ENCODE measurements at regions not wholly inside any gene's neighbourhood (a gene's known extent, or its start where the extent isn't known, plus 50 kb on each side); places are given as distances from the start of the nearest gene placed in this dataset.

GRCh38 chr3:181880331-181880730 is 168.6 kb downstream of the SOX2 start:
- Histone ChIP-seq H3K27ac (replicated peaks) (no peak overlapping the region), H3K4me3 (replicated peaks; ENCODE audit: insufficient read depth, low read length) (no peak overlapping the region), H3K27me3 (ENCODE audit: insufficient read depth, poor library complexity, severe bottlenecking) (no peaks in the 10 kb centered on the region)
- TF ChIP-seq GABPA (IDR thresholded peaks at IDR 0.05; ENCODE audit: low read depth) (no peak), SPI1 (IDR thresholded peaks at IDR 0.05; ENCODE audit: borderline replicate concordance, low read depth) (no peak), REST (IDR thresholded peaks at IDR 0.05; ENCODE audit: insufficient replicate concordance, low read depth) (no peak), POLR2AphosphoS5 (IDR thresholded peaks at IDR 0.05; ENCODE audit: low read depth) (no peak), CTCF (IDR thresholded peaks at IDR 0.05; ENCODE audit: insufficient read depth, low read length) (no peak)
- no peak for DNase-seq (ENCODE audit: low read depth in 1 of 2, low spot score in 1 of 2)

GRCh38 chr3:181881749-181882148 is 170.0 kb downstream of the SOX2 start:
- no peak for DNase-seq (ENCODE audit: low read depth in 1 of 2, low spot score in 1 of 2)

More at GRCh38 chr3:181881749-181882148, 170.0 kb downstream of the SOX2 start:
- no peak for TF ChIP-seq POLR2AphosphoS5 (IDR thresholded peaks at IDR 0.05; ENCODE audit: low read depth)
- TF ChIP-seq GABPA (IDR thresholded peaks at IDR 0.05; ENCODE audit: low read depth) = no peak
- TF ChIP-seq CTCF (IDR thresholded peaks at IDR 0.05; ENCODE audit: insufficient read depth, low read length) = no peak
- TF ChIP-seq SPI1 (IDR thresholded peaks at IDR 0.05; ENCODE audit: borderline replicate concordance, low read depth) = no peak
- TF ChIP-seq REST (IDR thresholded peaks at IDR 0.05; ENCODE audit: insufficient replicate concordance, low read depth) = no peak
- Histone ChIP-seq H3K27me3 (ENCODE audit: insufficient read depth, poor library complexity, severe bottlenecking) (no peaks in the 10 kb centered on the region), H3K27ac (replicated peaks) (no peak overlapping the region), H3K4me3 (replicated peaks; ENCODE audit: insufficient read depth, low read length) (no peak overlapping the region)

All from HL-60 (cell line).